IMR-90 (cell line): ENCODE measurements at regions not wholly inside any gene's neighbourhood (a gene's known extent, or its start where the extent isn't known, plus 50 kb on each side); places are given as distances from the start of the nearest gene placed in this dataset.

ENCODE experiments used
- BHLHE40 ChIP-seq: fragments of 150-350 bp; IDR thresholded peaks from 2 replicates; pipeline ENCODE4 v1.6.1; 2016; ENCODE audit warnings: mild to moderate bottlenecking, low read depth, low read length
- CEBPB ChIP-seq: IDR thresholded peaks from 2 replicates; pipeline ENCODE4 v1.6.1; 2012; ENCODE audit warnings: low read depth, low read length, improper control_type of control experiment
- FOS ChIP-seq: fragments of 150-350 bp; IDR thresholded peaks from 2 replicates; pipeline ENCODE4 v1.6.1; 2016; ENCODE audit warnings: low read depth, low read length
- MAFK ChIP-seq: IDR thresholded peaks from 2 replicates; pipeline ENCODE4 v1.6.1; 2012; ENCODE audit warnings: low read depth, low read length, improper control_type of control experiment
- MAZ ChIP-seq: IDR thresholded peaks from 2 replicates; pipeline ENCODE4 v1.6.1; 2012; ENCODE audit warnings: low read depth, mild to moderate bottlenecking, low read length, improper control_type of control experiment, moderate library complexity, borderline replicate concordance
- MXI1 ChIP-seq: IDR thresholded peaks from 2 replicates; pipeline ENCODE4 v1.6.1; 2012; ENCODE audit warnings: low read depth, mild to moderate bottlenecking, low read length, moderate library complexity, borderline replicate concordance
- NFE2L2 ChIP-seq: fragments of 150-350 bp; IDR thresholded peaks from 2 replicates; pipeline ENCODE4 v1.6.1; 2016; ENCODE audit warnings: low read depth, mild to moderate bottlenecking, low read length
- POLR2A ChIP-seq: IDR thresholded peaks from 2 replicates; pipeline ENCODE4 v1.6.1; 2012; ENCODE audit warnings: mild to moderate bottlenecking, low read depth, low read length
- RAD21 ChIP-seq: IDR thresholded peaks from 2 replicates; pipeline ENCODE4 v1.6.1; 2012; ENCODE audit warnings: low read length, improper control_type of control experiment
- RCOR1 ChIP-seq: IDR thresholded peaks from 2 replicates; pipeline ENCODE4 v1.6.1; 2012; ENCODE audit warnings: mild to moderate bottlenecking, low read length, improper control_type of control experiment; ENCODE audit not compliant: insufficient replicate concordance
- RFX5 ChIP-seq: IDR thresholded peaks from 2 replicates; pipeline ENCODE4 v1.8.0; 2012; ENCODE audit warnings: low read depth, mild to moderate bottlenecking, low read length, moderate library complexity
- TF ChIP-seq, protein P1 (sequence below): conservative IDR thresholded peaks from 2 replicates; pipeline ENCODE4 v1.5.1; 2012; ENCODE audit warnings: mild to moderate bottlenecking, low read depth, low read length, improper control_type of control experiment
- TF ChIP-seq, protein P2 (sequence below): fragments of 150-350 bp; IDR thresholded peaks from 2 replicates; pipeline ENCODE4 v1.6.1; 2016; ENCODE audit warnings: low read depth, mild to moderate bottlenecking, low read length, moderate library complexity, borderline replicate concordance
- TF ChIP-seq, protein P3 (sequence below): fragments of 150-350 bp; IDR thresholded peaks from 2 replicates; pipeline ENCODE4 v1.6.1; 2017; ENCODE audit warnings: mild to moderate bottlenecking, antibody characterized with exemption, low read length, low read depth

DNA sequence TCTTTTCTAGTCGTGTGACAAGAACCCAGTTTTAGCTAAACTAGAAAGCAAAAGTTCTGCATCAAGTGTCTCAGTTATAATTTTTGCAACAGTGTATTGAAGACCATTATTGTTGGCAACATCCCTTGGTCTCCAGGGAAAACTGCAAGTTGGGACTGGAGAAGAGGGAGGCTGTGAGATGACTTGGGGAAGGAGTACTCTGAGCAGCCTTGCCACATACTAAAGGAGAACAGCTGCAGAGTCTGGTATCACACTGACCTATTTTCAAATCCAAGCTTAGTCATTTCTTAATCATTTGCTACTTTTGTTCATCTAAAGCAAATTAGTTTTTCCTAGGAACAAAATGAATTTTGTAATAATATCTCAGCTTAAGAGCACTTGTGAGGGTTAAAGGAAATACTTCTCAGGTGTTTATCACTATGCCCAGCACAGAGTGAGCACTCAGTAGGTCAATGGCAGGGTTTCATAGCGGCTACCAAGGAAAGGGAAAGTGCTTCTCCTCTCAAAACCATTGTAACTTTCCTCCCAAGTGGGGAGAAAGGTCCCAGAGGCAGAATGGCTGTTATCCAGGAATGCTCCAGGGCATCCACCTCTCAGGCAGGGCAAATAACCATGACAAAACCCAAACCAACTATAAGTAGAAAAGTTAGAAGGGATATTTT is 247.1 kb downstream of the C11orf87 start:
- TF ChIP-seq, protein P1, sequence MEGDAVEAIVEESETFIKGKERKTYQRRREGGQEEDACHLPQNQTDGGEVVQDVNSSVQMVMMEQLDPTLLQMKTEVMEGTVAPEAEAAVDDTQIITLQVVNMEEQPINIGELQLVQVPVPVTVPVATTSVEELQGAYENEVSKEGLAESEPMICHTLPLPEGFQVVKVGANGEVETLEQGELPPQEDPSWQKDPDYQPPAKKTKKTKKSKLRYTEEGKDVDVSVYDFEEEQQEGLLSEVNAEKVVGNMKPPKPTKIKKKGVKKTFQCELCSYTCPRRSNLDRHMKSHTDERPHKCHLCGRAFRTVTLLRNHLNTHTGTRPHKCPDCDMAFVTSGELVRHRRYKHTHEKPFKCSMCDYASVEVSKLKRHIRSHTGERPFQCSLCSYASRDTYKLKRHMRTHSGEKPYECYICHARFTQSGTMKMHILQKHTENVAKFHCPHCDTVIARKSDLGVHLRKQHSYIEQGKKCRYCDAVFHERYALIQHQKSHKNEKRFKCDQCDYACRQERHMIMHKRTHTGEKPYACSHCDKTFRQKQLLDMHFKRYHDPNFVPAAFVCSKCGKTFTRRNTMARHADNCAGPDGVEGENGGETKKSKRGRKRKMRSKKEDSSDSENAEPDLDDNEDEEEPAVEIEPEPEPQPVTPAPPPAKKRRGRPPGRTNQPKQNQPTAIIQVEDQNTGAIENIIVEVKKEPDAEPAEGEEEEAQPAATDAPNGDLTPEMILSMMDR, result no peak
- no peak for TF ChIP-seq POLR2A
- no peak for TF ChIP-seq BHLHE40
- no peak for TF ChIP-seq RAD21
- no peak for TF ChIP-seq CEBPB
- TF ChIP-seq, protein P2, sequence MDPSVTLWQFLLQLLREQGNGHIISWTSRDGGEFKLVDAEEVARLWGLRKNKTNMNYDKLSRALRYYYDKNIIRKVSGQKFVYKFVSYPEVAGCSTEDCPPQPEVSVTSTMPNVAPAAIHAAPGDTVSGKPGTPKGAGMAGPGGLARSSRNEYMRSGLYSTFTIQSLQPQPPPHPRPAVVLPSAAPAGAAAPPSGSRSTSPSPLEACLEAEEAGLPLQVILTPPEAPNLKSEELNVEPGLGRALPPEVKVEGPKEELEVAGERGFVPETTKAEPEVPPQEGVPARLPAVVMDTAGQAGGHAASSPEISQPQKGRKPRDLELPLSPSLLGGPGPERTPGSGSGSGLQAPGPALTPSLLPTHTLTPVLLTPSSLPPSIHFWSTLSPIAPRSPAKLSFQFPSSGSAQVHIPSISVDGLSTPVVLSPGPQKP, result no peak
- no peak for TF ChIP-seq MXI1
- no peak for TF ChIP-seq RFX5
- no peak for TF ChIP-seq FOS
- TF ChIP-seq, protein P3, sequence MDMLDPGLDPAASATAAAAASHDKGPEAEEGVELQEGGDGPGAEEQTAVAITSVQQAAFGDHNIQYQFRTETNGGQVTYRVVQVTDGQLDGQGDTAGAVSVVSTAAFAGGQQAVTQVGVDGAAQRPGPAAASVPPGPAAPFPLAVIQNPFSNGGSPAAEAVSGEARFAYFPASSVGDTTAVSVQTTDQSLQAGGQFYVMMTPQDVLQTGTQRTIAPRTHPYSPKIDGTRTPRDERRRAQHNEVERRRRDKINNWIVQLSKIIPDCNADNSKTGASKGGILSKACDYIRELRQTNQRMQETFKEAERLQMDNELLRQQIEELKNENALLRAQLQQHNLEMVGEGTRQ, result no peak
- no peak for TF ChIP-seq RCOR1
- no peak for TF ChIP-seq NFE2L2
- TF ChIP-seq MAZ, result no peak
- TF ChIP-seq MAFK, result no peak
